DMS 273 (cell line): ENCODE measurements at regions not wholly inside any gene's neighbourhood (a gene's known extent, or its start where the extent isn't known, plus 50 kb on each side); places are given as distances from the start of the nearest gene placed in this dataset.

Experiments used
- DNase-seq: peaks from one replicate; lab custom pipeline; 2025; ENCODE audit not compliant: unreplicated experiment; lab: John Stamatoyannopoulos, UW

DNA sequence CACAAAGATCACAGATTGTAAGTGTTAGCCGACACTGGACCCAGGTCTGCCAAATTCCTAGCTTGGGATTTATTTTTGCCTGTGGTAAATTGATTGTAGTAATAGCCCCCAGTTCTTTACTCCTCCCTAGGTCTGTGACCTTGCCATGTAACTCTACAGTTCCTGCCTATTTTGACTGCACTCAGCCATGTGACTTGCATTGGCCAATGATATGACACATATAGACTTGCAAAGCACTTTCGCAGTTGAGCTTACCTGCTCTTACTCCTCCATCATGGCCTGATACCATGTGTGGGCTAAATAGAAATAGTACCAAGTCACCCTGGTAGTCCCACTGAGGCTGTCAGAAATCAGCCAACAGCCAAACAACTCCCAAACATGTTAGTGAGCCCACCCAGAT lies 240.3 kb downstream of the DUSP6 start:
- no peak for DNase-seq

DNA sequence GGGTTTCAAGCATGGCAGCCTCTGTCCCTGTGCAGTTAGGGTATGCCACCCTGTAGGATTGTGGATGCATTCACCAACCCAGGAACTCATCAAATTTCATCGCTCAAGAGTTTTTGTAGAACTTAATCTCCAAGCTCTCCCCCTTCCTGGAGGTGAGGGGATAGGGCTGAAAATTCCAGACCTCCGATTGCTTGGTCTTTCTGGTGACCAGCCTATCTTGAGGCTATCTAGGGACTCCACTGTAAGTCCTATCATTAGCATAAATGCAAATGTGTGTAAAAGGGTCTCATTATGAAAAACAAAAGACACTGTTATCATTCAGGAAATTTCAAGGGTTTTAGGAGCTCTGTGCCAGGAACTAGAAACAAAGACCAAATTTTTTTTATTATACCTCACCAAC lies 244.0 kb downstream of the DUSP6 start:
- no peak for DNase-seq

DNA sequence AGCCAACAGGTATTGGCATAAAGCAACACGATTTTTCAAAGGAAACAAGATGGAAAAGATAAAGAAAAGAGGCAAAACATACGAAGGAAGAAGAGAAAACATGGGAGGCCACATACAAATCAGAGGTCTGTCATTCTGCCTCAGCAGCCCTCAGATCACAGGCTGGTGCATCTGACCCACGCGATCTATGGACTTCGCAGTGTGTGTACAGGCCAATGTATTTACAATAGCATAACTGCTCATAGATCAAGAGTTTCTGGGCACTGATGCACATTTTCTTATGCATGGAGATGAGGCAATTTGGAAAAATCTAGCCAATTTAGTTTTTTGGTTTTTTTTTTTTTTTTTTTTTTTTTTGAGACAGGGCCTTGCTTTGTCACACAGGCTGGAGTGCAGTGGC lies 245.4 kb downstream of the DUSP6 start:
- DNase-seq = no peak

DNA sequence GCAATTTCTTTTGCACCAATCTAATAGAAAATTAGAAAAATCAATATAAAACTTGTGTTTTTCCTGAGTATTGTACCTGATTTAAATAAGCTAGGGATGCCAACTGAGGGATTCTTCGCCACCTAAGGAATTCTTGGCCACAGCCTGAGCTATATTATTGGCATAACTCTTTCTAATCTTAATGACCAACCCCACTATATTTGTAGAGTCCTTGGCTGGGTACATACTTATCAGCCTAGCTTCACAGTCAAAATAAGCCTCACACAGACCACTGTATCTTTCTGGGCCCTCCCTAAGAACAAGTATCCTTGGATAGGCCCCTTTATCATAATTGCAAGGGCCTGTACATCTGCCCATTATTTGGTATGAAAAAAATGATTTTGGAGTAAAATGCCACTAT lies 247.1 kb downstream of the DUSP6 start:
- DNase-seq = no peak

DNA sequence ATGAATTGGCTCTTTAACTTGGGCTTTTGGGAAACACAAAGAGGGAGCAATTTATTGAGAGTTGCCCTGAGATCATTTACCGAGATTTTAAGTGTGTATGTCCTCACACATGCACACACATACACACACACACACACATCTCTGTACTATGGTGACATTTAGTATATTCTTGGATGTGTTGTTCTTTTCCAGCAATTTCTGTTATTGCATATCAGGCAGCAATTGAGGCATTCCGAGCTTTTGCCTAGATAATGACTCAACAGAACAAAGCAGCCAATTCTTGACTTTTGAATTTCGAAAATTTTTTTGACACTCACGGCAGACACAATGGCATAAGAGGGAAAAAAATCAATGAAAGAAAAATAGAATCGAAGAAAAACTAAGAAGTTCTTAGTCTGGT lies 248.5 kb downstream of the DUSP6 start:
- DNase-seq = no peak

DNA sequence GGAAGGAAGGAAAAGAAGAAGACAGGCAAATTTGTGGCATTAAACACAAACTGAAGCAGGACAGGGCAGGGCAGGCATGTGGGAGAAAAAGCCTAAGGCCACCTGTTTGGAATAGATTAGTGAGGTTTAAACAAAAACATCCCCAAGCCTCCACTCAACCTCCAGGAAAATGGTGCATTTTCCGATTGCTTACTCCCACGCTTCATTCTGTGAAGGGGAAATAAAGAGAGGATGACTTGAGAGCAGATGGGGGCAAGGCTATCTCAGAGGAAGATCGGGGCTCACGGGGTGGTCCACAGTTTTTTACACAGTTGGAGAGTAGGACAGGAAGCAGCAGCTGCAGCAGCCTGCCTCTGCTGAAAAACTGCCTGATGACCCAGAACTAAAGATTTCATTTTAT lies 250.9 kb downstream of the DUSP6 start:
- no peak for DNase-seq

DNA sequence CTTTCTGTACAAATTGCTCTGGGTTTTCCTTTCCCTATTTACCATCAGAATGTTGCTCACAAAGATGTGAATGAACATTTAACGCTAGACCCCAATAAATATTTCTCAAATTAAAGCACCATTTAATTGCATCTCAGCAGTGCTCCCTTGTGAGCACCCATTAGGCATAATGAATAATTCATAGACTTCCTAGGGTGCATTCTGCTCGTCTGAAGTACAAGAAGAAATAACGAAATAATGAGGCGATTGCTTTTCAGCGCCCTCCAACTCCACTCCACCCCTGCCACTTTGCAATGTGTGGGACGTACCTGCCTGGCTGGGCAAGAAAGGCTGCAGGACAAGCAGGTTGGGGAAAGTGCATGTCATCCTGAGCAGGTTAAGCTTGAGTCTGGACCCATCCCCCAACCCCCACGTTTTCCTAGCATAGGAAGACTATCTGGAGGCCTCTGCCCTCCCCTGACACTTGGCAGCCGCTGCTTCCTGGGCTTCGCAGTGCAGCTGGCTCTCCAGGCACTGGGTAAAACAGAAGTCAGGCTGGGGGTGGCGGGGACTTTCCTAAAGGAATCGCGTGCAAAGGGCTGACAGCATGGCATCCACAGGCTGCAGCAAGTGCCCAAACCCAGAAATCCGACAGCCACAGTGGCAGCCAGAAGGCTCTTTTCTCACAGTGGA lies 253.7 kb downstream of the DUSP6 start:
- peak; percentile 86 for DNase-seq

DNA sequence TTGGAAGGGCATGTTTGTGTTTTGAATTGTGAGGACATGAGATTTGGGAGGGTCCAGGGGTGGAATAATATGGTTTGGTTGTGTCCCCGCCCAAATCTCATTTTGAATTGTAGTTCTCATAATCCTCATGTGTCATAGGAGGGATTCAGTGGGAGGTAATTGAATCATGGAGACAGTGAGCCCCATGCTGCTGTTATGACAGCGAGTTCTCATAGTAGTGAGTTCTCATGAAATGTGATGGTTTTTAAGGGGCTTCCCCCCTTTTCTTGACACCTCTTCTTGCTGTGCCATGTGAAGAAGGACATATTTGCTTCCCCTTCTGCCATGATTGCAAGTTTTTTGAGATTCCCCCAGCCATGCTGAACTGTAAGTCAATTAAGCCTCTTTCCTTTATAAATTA lies 260.0 kb downstream of the DUSP6 start:
- no peak for DNase-seq

DNA sequence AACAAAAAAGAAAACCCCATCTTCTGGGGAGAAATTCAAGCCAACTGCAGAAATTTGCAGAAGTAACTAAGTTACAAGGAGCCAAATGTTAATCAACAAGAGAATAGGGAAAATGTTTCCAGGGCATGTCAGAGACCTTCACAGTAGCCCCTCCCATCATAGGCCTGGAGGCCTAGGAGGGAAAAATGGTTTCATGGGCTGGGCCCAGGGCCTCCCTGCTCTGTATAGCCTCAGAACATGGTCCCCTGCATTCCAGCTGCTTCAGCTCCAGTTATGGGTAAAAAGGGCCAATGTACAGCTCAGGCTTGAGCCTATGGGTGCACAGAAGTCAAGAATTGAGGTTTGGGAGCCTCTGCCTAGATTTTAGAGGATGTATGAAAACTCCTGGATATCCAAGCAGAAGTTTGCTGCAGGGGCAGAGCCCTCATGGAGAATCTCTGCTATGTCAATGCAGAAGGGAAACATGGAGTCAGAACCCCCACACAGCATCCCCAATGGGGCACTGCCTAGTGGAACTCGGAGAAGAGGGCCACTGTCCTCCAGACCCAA lies 260.9 kb downstream of the DUSP6 start:
- no peak for DNase-seq

DNA sequence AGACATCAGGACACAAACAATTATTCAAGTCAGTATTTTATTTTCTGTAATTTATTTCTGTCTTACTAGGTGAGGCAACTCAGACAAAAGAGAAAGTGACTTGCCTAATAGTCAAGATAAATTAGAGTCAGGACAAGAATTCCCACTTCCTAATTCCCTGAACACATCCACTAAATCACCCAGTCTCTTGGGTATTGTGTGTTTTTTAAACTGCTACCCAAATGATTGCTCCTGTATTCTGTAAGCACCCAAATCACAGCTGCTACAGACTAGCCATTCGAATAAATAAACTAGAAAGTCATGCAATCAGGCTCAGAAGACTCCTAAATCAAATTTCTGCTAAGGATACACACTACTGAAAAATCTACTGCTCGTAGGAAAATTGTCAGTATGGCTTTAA lies 263.0 kb downstream of the DUSP6 start:
- no peak for DNase-seq

DNA sequence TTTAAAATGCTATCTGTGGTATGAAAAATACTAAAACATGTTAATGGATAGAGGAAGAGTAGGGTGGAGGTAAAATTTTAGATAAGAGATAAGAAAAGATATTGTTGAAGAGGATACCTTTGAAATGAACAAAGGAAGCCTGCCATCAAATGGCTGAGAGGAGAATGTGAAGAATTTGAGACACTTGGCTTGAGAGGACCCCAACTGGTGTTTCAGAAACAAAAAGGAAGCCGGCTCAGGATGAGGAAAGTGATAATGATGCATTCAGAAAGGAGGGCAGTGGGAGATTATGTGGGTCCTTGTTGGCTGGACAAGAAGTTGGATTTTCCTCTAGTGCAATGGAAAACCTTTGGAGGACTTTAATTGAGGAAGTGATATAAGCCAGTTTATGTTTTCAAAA lies 264.4 kb downstream of the DUSP6 start:
- no peak for DNase-seq

DNA sequence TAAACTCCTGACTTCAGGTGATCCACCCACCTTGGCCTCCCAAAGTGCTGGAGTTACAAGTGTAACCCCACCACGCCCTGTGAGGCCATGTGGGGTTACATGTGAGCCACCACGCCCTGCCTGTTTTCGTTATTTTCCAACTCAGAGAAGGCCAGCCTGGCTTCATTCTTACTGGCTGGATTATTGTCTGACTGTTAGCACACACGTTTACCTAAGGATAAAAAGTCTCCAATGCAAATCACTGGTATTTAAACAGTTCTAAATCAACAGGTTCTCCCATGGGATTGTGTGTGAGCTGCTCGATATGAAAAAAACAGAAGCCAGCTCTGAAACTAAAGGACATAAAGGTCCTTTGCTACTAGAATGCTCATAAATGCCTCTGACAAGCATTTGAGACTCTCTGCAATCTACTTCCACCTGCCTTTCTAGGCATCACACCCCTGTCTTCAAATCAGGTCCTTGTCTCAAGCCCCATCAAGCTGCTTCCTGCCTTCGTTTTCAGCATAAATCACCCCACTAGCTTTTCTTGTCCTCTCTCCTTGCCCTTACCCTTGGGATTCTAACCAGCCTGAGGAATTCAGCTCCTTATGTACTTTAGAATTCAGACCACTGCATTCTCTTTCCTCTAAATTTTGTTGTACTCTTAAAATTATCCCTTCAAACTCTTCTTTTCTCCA lies 265.0 kb downstream of the DUSP6 start:
- no peak for DNase-seq

DNA sequence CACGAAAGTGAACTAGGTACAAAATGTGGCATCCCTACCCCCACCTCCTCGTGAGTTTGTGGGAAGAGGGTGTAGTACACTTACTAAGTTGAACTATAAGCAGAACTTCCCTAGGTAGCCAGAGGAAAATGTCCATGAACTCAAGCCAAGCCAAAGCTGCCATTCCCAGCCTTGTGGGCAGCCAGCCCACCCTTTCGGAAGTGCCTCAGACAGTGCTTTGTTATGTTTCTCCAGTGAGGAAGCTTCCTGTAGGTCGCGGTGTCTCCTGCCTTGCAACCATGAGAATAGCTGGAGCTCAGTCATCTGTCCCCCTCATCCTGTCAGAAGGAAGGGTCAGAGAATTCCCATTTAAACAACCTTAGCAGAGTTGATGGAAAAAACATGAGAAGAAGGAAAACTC lies 266.9 kb downstream of the DUSP6 start:
- DNase-seq = no peak

DNA sequence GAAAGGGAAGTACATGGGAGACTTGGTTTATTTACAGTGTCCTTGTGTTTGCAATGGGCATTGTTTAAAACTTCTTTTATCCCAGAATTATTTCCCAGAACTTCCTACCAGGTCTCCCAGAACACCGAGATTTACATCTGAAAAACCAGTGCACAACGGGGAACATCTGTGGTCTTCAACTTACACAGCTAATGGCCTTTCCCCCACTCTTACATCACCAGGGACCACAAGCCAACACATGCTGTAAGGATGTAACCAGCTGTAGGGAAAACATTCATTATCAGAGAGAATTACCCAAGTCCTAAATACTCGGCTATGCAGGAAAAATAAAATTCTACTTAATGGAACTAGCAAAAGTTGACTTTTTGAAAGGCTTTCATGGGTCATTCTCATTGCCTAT lies 267.6 kb downstream of the DUSP6 start:
- DNase-seq = no peak

DNA sequence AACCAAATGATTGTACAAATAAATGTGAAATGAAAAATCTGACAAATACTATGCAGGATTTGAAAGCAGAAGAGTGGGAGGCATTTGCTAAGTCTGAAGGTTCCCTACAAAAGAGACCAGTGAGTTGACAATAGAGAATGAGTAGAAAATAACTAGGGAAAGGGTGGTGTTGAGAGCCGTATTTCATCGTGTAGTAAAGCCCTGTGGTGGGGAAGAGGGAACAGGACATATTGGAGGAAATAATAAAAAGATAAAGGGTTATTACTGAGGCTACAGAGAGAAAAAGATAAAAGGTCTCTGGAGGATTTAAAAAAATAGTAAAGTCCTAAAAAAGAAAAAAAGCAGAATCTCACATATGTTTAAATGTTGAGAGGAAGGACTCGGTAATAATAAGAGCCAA lies 268.8 kb downstream of the DUSP6 start:
- DNase-seq = no peak

DNA sequence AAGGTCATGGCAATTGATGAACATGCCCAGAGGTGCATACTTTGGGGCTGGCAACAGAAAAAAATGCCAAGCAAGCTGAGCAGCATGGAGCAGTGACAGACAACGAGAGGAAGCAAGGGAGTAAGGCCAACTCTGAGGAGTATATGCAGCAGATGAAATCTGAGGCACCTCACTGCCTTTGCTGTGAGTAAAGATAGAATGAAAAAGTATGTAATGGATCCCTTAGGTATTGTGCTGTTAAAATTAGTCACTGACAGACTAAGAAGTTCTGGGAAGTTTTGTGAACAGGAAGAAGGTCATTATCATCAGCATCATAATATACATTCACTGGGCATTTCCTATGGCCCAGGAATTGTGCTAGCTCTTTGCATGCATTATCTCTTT lies 269.9 kb downstream of the DUSP6 start:
- no peak for DNase-seq

DNA sequence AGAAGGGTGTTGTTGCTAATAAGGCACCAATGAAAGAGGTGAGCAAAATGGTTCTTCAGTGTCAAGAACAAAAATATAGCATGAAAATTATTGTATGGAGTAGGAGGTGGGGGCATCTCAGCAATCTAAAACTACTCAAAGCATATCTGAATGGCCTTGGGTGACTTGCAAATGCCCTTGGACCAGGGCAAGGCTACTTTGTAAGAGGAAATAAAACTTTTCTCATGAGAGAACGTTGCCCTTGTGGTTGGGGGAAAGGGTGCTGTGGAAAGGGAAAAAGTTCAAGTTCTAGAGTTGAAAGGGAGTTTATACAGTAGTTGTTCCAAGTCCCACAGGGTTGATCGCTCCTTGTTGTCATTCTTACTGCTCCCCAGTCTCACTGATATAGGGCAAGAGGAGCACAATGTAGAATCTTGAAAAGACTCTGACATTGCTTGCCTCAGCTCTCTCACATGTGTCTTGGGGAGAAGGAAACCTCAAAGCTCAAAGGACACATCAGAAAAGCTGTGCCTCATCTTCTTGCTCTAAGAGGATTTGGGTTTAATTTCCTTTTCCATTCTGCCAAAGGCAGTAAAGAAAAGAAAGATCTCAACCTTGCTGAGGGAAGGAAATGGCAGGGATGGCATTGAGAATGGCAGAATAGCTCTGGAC lies 270.5 kb downstream of the DUSP6 start:
- DNase-seq = no peak

DNA sequence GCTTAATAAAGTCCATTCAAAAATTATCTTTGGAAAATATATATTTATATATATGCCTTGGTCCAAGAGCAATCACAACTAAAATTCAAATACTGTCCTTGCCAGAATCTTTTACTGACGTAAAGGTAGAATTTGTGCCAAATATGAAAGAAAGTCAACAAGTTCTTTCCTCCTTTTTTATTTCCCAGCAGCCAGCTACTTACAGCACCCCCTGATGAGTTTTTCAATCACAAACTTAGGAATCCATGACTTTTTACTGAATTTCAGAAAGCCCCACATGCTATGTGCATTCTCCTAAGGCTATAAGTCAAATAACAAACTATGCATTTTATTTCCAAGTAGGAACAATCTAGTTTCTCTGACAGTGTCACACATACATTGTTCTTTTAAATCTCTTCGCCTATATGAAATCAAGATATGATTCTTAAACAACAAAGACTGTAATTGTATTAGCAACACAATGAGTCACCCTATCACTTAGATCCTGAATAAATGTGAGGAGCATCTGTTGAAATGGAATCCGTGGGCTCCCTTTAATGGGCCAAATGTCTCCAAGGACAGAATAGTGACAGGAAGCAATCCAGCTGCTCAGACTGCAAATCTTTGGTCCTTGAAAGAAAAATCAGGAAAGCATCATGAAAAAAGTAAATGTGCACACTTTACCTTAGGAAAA lies 271.4 kb downstream of the DUSP6 start:
- DNase-seq = peak; percentile 4

DNA sequence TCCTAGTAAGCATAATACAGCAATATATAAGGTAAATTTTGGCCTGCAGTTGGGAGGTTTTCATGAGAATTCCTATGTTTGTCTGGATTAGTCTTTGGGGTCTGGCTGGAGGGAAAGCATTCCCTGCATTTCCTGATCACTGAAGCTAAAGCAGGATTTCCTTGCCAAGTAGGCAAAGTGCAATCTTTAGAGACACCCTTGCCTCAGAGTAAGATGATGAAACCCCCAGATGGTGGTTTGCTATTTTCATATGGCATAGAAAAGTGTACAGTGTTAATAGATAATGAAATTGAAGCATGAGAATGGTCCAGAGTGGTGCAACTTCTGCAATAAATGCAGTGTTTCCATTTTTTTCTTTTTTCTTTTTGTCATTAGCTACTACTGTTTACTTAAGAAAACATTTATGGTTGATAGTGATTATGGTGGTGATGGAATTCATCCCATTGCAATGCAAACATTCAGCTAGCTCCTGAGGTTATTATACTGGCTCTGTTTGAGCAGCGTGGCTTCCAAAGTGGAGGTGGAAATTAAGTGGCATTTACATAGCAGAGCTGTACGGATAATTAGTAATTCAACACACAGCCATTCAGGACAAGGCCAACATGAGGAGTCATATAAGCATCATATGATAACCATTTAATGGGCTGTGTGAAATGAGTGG lies 276.3 kb downstream of the DUSP6 start:
- no peak for DNase-seq

DNA sequence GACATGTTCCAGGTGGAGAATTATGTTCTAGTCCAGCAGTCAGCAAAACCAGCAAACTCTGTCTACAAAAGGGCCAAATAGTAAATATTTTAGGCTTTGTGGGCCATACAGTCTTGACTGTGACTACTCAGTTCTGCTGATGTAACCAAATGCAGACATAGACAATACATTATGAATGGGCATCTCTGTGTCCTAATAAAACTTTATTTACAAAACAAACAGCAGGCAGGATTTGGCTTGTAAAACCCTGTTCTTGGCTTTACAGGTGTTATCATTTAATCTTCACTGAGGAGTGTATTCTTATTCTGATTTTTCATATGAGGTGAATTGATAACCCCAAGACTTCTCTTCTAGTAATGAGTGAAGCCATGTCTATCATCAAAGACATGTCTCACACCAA lies 278.6 kb downstream of the DUSP6 start:
- DNase-seq = no peak

DNA sequence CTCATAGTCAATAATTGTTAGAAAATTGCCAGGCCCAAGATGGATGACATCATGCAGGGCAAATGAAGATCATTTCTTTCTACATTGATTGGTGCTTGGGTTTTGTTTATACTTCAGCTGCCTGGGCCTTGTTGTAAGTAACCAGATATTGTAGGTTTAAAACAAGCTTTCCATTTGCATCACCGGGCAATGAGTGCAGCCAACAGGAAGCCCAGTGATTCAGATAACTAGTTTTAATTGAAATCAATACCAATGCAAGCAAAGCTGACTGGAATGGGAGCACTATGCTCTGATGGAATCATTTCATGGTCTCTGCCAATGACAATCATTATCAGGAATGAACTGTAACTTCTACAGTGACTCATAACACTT lies 279.3 kb downstream of the DUSP6 start:
- DNase-seq = no peak
